Panc1 (cell line): ENCODE measurements at regions not wholly inside any gene's neighbourhood (a gene's known extent, or its start where the extent isn't known, plus 50 kb on each side); places are given as distances from the start of the nearest gene placed in this dataset.

Source experiments
- ATAC-seq: fragments of 200-7000 bp; cut with Tn5 transposase; 2 replicates; pipeline ENCODE4 v1.9.1; 2020; ENCODE audit warnings: mild to moderate bottlenecking, moderate library complexity
- BruUV-seq: library from RNA; stranded (reverse); fragments of 400-500 nt; replicated peaks from 2 replicates; lab custom pipeline; 2021; lab: Mats Ljungman, UMichigan
- CTCF ChIA-PET: fragments of 300-600 bp; sonication (Branson Sonifier 250); formaldehyde crosslinking; loops from one replicate; lab custom pipeline; 2022; ENCODE audit warnings: antibody characterized with exemption; lab: Charles Lee
- POLR2A ChIA-PET: fragments of 300-600 bp; sonication (Branson Sonifier 250); formaldehyde crosslinking; loops from one replicate; lab custom pipeline; 2022; ENCODE audit warnings: antibody characterized with exemption; lab: Charles Lee
- DNase-seq: peaks from one replicate; pipeline ENCODE4 v3.0.0-alpha.2; 2010; ENCODE audit warnings: low read depth, low spot score
- H3K27ac ChIP-seq: 2 replicates; pipeline ENCODE4 v1.5.1; 2011; ENCODE audit warnings: mild to moderate bottlenecking, low read length, inconsistent platforms
- H3K27me3 ChIP-seq: fragments of 200-500 bp; sonication (Bioruptor generic); 2 replicates; pipeline ENCODE4 v1.6.0; 2014; ENCODE audit warnings: low read length, inconsistent platforms; ENCODE audit not compliant: control insufficient read depth, insufficient read depth
- H3K36me3 ChIP-seq: fragments of 200-500 bp; sonication (Bioruptor generic); 2 replicates; pipeline ENCODE4 v1.5.1; 2014; ENCODE audit warnings: inconsistent platforms, mild to moderate bottlenecking, low read length, moderate library complexity; ENCODE audit not compliant: control insufficient read depth, insufficient read depth
- H3K4me1 ChIP-seq: 2 replicates; pipeline ENCODE4 v1.5.1; 2011; ENCODE audit warnings: inconsistent platforms, mild to moderate bottlenecking, low read length, moderate library complexity; ENCODE audit not compliant: control insufficient read depth, insufficient read depth
- H3K4me3 ChIP-seq, 2 experiments: 2 replicates each; pipeline ENCODE4 v1.5.1; 2011 to 2012; ENCODE audit warnings: low read depth in 2 of 2, low read length in 2 of 2, mild to moderate bottlenecking in 2 of 2, inconsistent platforms in 1 of 2, moderate library complexity in 1 of 2
- H3K9me3 ChIP-seq: fragments of 200-500 bp; sonication (Bioruptor generic); 2 replicates; pipeline ENCODE4 v1.5.1; 2014; ENCODE audit warnings: low read depth, mild to moderate bottlenecking, inconsistent platforms, low read length, moderate library complexity; ENCODE audit not compliant: control insufficient read depth, insufficient read depth
- CTCF ChIP-seq: fragments of 450-650 bp; IDR thresholded peaks from 2 replicates; pipeline ENCODE4 v1.5.1; 2017; ENCODE audit warnings: mild to moderate bottlenecking
- POLR2AphosphoS5 ChIP-seq: IDR thresholded peaks from 2 replicates; pipeline ENCODE4 v1.6.1; 2012; ENCODE audit warnings: mild to moderate bottlenecking, low read depth, low read length, moderate library complexity
- SIN3A ChIP-seq: IDR thresholded peaks from 2 replicates; pipeline ENCODE4 v1.6.1; 2012; ENCODE audit warnings: low read depth, mild to moderate bottlenecking, low read length, moderate library complexity, borderline replicate concordance; ENCODE audit not compliant: insufficient read depth
- TCF7L2 ChIP-seq: IDR thresholded peaks from 2 replicates; pipeline ENCODE4 v1.6.1; 2011; ENCODE audit warnings: mild to moderate bottlenecking, low read depth, low read length, inconsistent platforms
- in situ Hi-C: cut with HindIII; loops from 2 replicates; pipeline ENCODE4 v1.10.0; 2016; ENCODE audit warnings: low sequenced_read_pairs, low pct_unique_long_range_greater_than_20kb
- intact Hi-C: fragments of 100-400 bp; cut with micrococcal nuclease; formaldehyde crosslinking; loops from one replicate; pipeline ENCODE4 v1.10.0; 2022; ENCODE audit not compliant: unreplicated experiment
- TF ChIP-seq, protein P1 (sequence below), 2 experiments: IDR thresholded peaks; 2 replicates each; pipeline ENCODE4 v1.6.1; 2011 to 2012; ENCODE audit warnings: low read depth in 2 of 2, control low read depth in 1 of 2, low read length in 1 of 2, mild to moderate bottlenecking in 1 of 2, moderate library complexity in 1 of 2; ENCODE audit not compliant: insufficient read depth in 1 of 2

GRCh38 chr3:168342946-168343850 lies 247.5 kb upstream of the GOLIM4 start:
- intact Hi-C loops: no loop called here

DNA sequence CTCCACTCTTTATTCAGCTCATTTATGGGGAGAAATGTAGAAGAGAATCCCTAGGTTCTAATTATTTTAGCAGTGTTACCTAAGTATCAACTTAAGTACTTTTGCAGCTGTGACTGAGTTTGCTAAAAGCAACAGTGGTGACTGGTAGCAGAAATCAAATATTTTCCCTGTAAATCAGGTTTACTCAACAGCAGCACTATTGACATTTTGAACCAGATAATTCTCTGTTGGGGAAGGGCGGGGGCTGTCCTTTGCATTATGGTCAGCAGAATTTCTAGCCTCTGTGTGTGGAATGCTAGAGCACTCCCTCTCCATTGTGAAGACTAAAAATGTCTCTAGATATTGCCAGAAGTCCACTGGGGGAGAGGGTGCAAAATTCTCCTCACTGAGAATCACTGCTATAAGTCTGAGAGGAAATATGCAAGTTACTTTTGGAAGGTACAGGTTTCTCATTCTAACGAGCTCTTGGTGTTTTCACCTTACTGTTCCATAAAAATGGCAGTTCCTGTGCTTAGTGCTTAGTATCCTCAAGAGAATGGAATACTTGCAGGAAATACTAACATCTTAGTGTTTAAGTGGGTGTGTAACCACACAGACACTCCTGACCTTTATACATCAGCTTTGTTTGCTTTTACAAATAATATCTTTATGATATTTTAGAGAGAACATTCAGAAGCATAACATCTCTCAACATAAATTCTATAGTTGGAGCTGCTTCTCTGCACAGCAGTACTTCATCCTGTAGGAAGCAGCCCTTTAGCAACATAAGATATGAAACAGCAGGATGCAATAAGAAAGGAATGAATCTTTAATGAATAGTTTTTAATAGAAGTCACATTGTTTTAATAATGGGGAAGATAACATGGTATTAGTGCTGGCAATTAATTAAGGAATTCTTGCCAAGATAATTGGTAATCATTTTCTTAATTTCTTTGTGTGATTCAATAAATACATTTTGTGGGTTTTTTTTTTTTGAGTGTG lies 246.5 kb upstream of the GOLIM4 start:
- Histone ChIP-seq H3K27ac (no peak overlapping the region), H3K36me3 (no peaks in the 10 kb centered on the region), H3K4me1 (no peaks in the 10 kb centered on the region), H3K27me3 (no peaks in the 10 kb centered on the region), H3K9me3 (no peaks in the 10 kb centered on the region), H3K4me3 (no peak overlapping the region)
- DNase-seq (no peak), ATAC-seq (no peak)
- CTCF ChIA-PET: interaction anchor here (0.5 kb wide), 1 partner anchor 807 kb away, joined by 8 read pairs; no protein-coding TSS in a partner anchor
- in situ Hi-C loops (no loop called here), intact Hi-C loops (no loop called here)
- BruUV-seq: no TSS peak
- POLR2A ChIA-PET: no interaction called here
- TF ChIP-seq SIN3A (no peak), CTCF (no peak), POLR2AphosphoS5 (no peak)
- TF ChIP-seq, protein P1, sequence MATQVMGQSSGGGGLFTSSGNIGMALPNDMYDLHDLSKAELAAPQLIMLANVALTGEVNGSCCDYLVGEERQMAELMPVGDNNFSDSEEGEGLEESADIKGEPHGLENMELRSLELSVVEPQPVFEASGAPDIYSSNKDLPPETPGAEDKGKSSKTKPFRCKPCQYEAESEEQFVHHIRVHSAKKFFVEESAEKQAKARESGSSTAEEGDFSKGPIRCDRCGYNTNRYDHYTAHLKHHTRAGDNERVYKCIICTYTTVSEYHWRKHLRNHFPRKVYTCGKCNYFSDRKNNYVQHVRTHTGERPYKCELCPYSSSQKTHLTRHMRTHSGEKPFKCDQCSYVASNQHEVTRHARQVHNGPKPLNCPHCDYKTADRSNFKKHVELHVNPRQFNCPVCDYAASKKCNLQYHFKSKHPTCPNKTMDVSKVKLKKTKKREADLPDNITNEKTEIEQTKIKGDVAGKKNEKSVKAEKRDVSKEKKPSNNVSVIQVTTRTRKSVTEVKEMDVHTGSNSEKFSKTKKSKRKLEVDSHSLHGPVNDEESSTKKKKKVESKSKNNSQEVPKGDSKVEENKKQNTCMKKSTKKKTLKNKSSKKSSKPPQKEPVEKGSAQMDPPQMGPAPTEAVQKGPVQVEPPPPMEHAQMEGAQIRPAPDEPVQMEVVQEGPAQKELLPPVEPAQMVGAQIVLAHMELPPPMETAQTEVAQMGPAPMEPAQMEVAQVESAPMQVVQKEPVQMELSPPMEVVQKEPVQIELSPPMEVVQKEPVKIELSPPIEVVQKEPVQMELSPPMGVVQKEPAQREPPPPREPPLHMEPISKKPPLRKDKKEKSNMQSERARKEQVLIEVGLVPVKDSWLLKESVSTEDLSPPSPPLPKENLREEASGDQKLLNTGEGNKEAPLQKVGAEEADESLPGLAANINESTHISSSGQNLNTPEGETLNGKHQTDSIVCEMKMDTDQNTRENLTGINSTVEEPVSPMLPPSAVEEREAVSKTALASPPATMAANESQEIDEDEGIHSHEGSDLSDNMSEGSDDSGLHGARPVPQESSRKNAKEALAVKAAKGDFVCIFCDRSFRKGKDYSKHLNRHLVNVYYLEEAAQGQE (IDR thresholded peaks at IDR 0.05; ENCODE audit: insufficient read depth in 1 of 2, low read depth in 2 of 2, low read length in 1 of 2): no peak

More at GRCh38 chr3:168342946-168343850, 247.5 kb upstream of the GOLIM4 start:
- ATAC-seq (no peak), DNase-seq (no peak)
- H3K4me1 ChIP-seq: no peaks in the 10 kb centered on the region
- CTCF ChIA-PET: interaction anchor here (0.5 kb wide), 1 partner anchor 806 kb away, joined by 8 read pairs; no protein-coding TSS in a partner anchor
- H3K9me3 ChIP-seq: no peaks in the 10 kb centered on the region
- no peaks in the 10 kb centered on the region for H3K36me3 ChIP-seq
- H3K27me3 ChIP-seq: no peaks in the 10 kb centered on the region
- H3K4me3 ChIP-seq: no peak overlapping the region
- no peak overlapping the region for H3K27ac ChIP-seq
- POLR2A ChIA-PET: no interaction called here
- TF ChIP-seq SIN3A (no peak), TCF7L2 (no peak), POLR2AphosphoS5 (no peak), CTCF (no peak)
- TF ChIP-seq, protein P1 (IDR thresholded peaks at IDR 0.05; ENCODE audit: insufficient read depth in 1 of 2, low read depth in 2 of 2, low read length in 1 of 2): no peak
- in situ Hi-C loops: no loop called here
- BruUV-seq: no TSS peak
